Left lung (tissue), 4 donors: ENCODE measurements at regions not wholly inside any gene's neighbourhood (a gene's known extent, or its start where the extent isn't known, plus 50 kb on each side); places are given as distances from the start of the nearest gene placed in this dataset.

ENCODE experiments used
- ATAC-seq: fragments of 200-7000 bp; cut with Tn5 transposase; one replicate; pipeline ENCODE4 v1.9.1; 2020; ENCODE audit warnings: moderate library complexity
- DNase-seq, 4 donors: peaks; one replicate each; pipeline ENCODE4 v3.0.0-alpha.2; 2013 to 2020
- H3K27ac ChIP-seq, 2 donors: fragments of 200-600 bp; sonication (generic) in 1 of 2; one replicate each; pipeline versions ENCODE4 v1.5.0 to v1.8.0; 2020 to 2021
- H3K27me3 ChIP-seq, 2 donors: fragments of 200-600 bp; sonication (generic) in 1 of 2; one replicate each; pipeline versions ENCODE4 v1.5.0 to v1.8.0; 2020 to 2021
- H3K36me3 ChIP-seq, 2 donors: fragments of 200-600 bp; sonication (generic) in 1 of 2; one replicate each; pipeline versions ENCODE4 v1.5.0 to v1.8.0; 2020 to 2021
- H3K4me1 ChIP-seq, 2 donors: fragments of 200-600 bp; one replicate each; pipeline ENCODE4 v1.8.0; 2021
- H3K4me3 ChIP-seq, 2 donors: fragments of 200-600 bp; sonication (generic) in 1 of 2; one replicate each; pipeline versions ENCODE4 v1.5.0 to v1.8.0; 2020 to 2021; ENCODE audit warnings: mild to moderate bottlenecking in 1 of 2
- H3K9me3 ChIP-seq, 2 donors: fragments of 200-600 bp; sonication (generic) in 1 of 2; one replicate each; pipeline versions ENCODE4 v1.5.0 to v1.8.0; 2020 to 2021
- CTCF ChIP-seq, 2 donors: fragments of 200-600 bp; sonication (generic) in 1 of 2; IDR thresholded peaks; one replicate each; pipeline versions ENCODE4 v1.5.0 to v1.8.0; 2021; ENCODE audit warnings: antibody characterized with exemption in 2 of 2
- intact Hi-C, 2 donors: fragments of 100-400 bp; cut with DNase I; formaldehyde crosslinking; loops; one replicate each; pipeline versions ENCODE4 v1.11.2 to v1.14.2; 2022
- donor health status: DM: no; HTN: yes; CAD: no.
- donor health status: DM: no; HTN: no; CAD: no.

GRCh38 chr2:78553866-78554647 is 471.4 kb upstream of the REG3G start:
- Histone ChIP-seq H3K9me3 (no peaks in the 10 kb centered on the region), H3K4me3 (no peak overlapping the region), H3K4me1 (no peaks in the 10 kb centered on the region), H3K27me3 (no peaks in the 10 kb centered on the region), H3K27ac (no peak overlapping the region), H3K36me3 (no peaks in the 10 kb centered on the region)
- DNase-seq (no peak), ATAC-seq (no peak)
- intact Hi-C loops: no loop called here
- TF ChIP-seq CTCF (IDR thresholded peaks at IDR 0.05): no peak

- H3K4me1 ChIP-seq: no peaks in the 10 kb centered on the region
- H3K9me3 ChIP-seq: peaks cover 0 to 3% of the 10 kb centered on the region in 2 donors
- ATAC-seq (no peak), DNase-seq (no peak)
- H3K36me3 ChIP-seq: no peaks in the 10 kb centered on the region
- no peaks in the 10 kb centered on the region for H3K27me3 ChIP-seq
- H3K4me3 ChIP-seq: no peak overlapping the region
- no peak for TF ChIP-seq CTCF (IDR thresholded peaks at IDR 0.05)
- intact Hi-C loops: no loop called here
- H3K27ac ChIP-seq: no peak overlapping the region
Measured at GRCh38 chr2:78561876-78562275, 463.6 kb upstream of the REG3G start.

GRCh38 chr2:78564666-78565065 is 460.8 kb upstream of the REG3G start:
- Histone ChIP-seq H3K4me3 (no peak overlapping the region), H3K36me3 (no peaks in the 10 kb centered on the region), H3K4me1 (no peaks in the 10 kb centered on the region), H3K27me3 (no peaks in the 10 kb centered on the region), H3K27ac (no peak overlapping the region), H3K9me3 (peaks cover 0 to 5% of the 10 kb centered on the region in 2 donors)
- no peak for ATAC-seq
- intact Hi-C loops: no loop called here
- TF ChIP-seq CTCF (IDR thresholded peaks at IDR 0.05): no peak
- DNase-seq: no peak

GRCh38 chr2:78568782-78569373 is 456.6 kb upstream of the REG3G start:
- DNase-seq (no peak), ATAC-seq (no peak)
- no peak overlapping the region for H3K27ac ChIP-seq
- no peaks in the 10 kb centered on the region for H3K36me3 ChIP-seq
- no peak for TF ChIP-seq CTCF (IDR thresholded peaks at IDR 0.05)
- H3K4me3 ChIP-seq: no peak overlapping the region
- H3K9me3 ChIP-seq: peaks cover 0 to 5% of the 10 kb centered on the region in 2 donors
- no peaks in the 10 kb centered on the region for H3K4me1 ChIP-seq
- intact Hi-C loops: no loop called here
- no peaks in the 10 kb centered on the region for H3K27me3 ChIP-seq

- intact Hi-C loops: no loop called here
- DNase-seq (no peak), ATAC-seq (no peak)
- Histone ChIP-seq H3K4me1 (no peaks in the 10 kb centered on the region), H3K27me3 (no peaks in the 10 kb centered on the region), H3K36me3 (no peaks in the 10 kb centered on the region), H3K9me3 (no peaks in the 10 kb centered on the region), H3K27ac (no peak overlapping the region), H3K4me3 (no peak overlapping the region)
- no peak for TF ChIP-seq CTCF (IDR thresholded peaks at IDR 0.05)
Measured at GRCh38 chr2:78576409-78576808, 449.1 kb upstream of the REG3G start.
